ENCODE measurements at regions not wholly inside any gene's neighbourhood (a gene's known extent, or its start where the extent isn't known, plus 50 kb on each side); places are given as distances from the start of the nearest gene placed in this dataset.

DNA sequence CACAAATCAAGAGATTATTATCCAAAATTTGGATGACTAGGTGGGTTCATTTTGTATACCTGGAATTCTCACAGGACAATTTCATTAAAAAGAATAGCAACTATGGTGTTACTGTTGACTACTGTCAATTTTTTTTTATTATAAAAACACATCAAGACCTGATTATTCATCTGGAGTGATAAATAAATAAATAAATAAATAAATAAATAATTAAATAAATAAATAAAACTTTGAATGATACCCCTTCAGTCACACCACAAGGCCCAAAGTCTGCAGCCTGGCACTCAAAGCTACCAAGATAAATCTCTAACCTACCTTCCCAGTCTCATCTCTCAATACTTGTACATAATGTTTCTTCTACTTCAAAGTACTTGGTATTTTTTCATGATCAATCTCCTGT is 294.0 kb upstream of the KLHL29 start:
- H2AFZ ChIP-seq (ENCODE audit: low read depth, low read length, poor library complexity, severe bottlenecking): no peak overlapping the region
- ChIA-PET CTCF (no interaction called here), POLR2A (no interaction called here), RAD21 (ENCODE audit: low non-redundant PET in 1 of 2, low total read pairs in 2 of 2, uncharacterized antibody in 2 of 2, unreplicated experiment in 2 of 2) (no interaction called here)
- no peak overlapping the region for H3K4me2 ChIP-seq (ENCODE audit: low read length)
- no peaks in the 10 kb centered on the region for H3K9me2 ChIP-seq (ENCODE audit: insufficient read depth)
- H3K27ac ChIP-seq (ENCODE audit: low read depth, low read length): no peak overlapping the region
- DNase-seq (ENCODE audit: low read depth, low spot score): no peak
- no peaks in the 10 kb centered on the region for H3K4me1 ChIP-seq (ENCODE audit: control insufficient read depth in 1 of 2, insufficient read depth in 2 of 2, low read length in 2 of 2)
- no peak for ATAC-seq
- no peak overlapping the region for H3K9ac ChIP-seq (ENCODE audit: low read length)
- no TSS peak for BruUV-seq (replicated peaks)
- H3K79me2 ChIP-seq (ENCODE audit: insufficient read depth, low read length): no peaks in the 10 kb centered on the region
- H4K20me1 ChIP-seq (ENCODE audit: insufficient read depth): no peaks in the 10 kb centered on the region
- H3K9me3 ChIP-seq (ENCODE audit: control insufficient read depth in 1 of 2, insufficient read depth in 1 of 2, low read depth in 1 of 2, low read length in 2 of 2): no peaks in the 10 kb centered on the region
- intact Hi-C loops (cut with micrococcal nuclease): no loop called here
- no peaks in the 10 kb centered on the region for H3K36me3 ChIP-seq (ENCODE audit: control insufficient read depth in 1 of 2, insufficient read depth in 2 of 2, low read length in 2 of 2)
- H3K4me3 ChIP-seq (replicated peaks in 1 of 2; ENCODE audit: low read depth in 1 of 2, low read length in 2 of 2): no peak overlapping the region
- H3K27me3 ChIP-seq (ENCODE audit: insufficient read depth, low read length): no peaks in the 10 kb centered on the region
- TF ChIP-seq SRF (IDR thresholded peaks at IDR 0.05; ENCODE audit: low read depth) (no peak), SIN3A (IDR thresholded peaks at IDR 0.05; ENCODE audit: low read depth) (no peak), ZNF274 (IDR thresholded peaks at IDR 0.05; ENCODE audit: low read depth, low read length) (no peak), TCF7L2 (IDR thresholded peaks at IDR 0.05; ENCODE audit: borderline replicate concordance, extremely low read depth, insufficient read depth, insufficient read length) (no peak), ELF1 (IDR thresholded peaks at IDR 0.05; ENCODE audit: borderline replicate concordance, low read depth) (no peak), POLR2A (IDR thresholded peaks at IDR 0.05; ENCODE audit: borderline replicate concordance, extremely low read depth, insufficient read depth, insufficient read length) (no peak), RAD21 (IDR thresholded peaks at IDR 0.05; ENCODE audit: low read depth) (no peak), ZFX (IDR thresholded peaks at IDR 0.05) (no peak)
- TF ChIP-seq, protein P1, sequence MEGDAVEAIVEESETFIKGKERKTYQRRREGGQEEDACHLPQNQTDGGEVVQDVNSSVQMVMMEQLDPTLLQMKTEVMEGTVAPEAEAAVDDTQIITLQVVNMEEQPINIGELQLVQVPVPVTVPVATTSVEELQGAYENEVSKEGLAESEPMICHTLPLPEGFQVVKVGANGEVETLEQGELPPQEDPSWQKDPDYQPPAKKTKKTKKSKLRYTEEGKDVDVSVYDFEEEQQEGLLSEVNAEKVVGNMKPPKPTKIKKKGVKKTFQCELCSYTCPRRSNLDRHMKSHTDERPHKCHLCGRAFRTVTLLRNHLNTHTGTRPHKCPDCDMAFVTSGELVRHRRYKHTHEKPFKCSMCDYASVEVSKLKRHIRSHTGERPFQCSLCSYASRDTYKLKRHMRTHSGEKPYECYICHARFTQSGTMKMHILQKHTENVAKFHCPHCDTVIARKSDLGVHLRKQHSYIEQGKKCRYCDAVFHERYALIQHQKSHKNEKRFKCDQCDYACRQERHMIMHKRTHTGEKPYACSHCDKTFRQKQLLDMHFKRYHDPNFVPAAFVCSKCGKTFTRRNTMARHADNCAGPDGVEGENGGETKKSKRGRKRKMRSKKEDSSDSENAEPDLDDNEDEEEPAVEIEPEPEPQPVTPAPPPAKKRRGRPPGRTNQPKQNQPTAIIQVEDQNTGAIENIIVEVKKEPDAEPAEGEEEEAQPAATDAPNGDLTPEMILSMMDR (IDR thresholded peaks at IDR 0.05 in 2 of 3, conservative IDR thresholded peaks at IDR 0.05 in 1 of 3; ENCODE audit: borderline replicate concordance in 1 of 3, insufficient read depth in 1 of 3, low read depth in 2 of 3, low read length in 2 of 3): no peak
- TF ChIP-seq, protein P2, sequence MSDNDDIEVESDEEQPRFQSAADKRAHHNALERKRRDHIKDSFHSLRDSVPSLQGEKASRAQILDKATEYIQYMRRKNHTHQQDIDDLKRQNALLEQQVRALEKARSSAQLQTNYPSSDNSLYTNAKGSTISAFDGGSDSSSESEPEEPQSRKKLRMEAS (IDR thresholded peaks at IDR 0.05): no peak

DNA sequence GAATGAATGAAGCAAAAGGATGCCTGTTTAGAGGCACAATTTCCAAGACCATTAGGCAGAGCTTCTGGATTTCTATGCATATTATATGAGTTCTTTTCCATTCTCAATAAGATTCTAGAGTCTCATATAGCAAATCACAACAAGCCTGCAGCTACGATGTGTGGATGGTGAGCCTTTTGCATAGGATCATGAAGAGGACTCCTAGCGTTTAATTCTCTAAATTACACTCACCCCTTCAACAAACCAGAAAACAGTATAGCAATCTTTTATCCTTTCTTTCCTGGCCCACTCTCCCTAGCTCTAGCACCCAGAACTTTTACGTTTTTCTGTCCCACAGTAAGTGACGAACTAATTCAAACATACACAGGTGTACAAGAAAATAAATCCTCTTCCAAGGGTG is 293.1 kb upstream of the KLHL29 start:
- intact Hi-C loops (cut with micrococcal nuclease): no loop called here
- ATAC-seq: no peak
- ChIA-PET POLR2A (no interaction called here), CTCF (no interaction called here), RAD21 (ENCODE audit: low non-redundant PET in 1 of 2, low total read pairs in 2 of 2, uncharacterized antibody in 2 of 2, unreplicated experiment in 2 of 2) (no interaction called here)
- no peaks in the 10 kb centered on the region for H3K4me1 ChIP-seq (ENCODE audit: control insufficient read depth in 1 of 2, insufficient read depth in 2 of 2, low read length in 2 of 2)
- H3K9ac ChIP-seq (ENCODE audit: low read length): no peak overlapping the region
- H3K79me2 ChIP-seq (ENCODE audit: insufficient read depth, low read length): no peaks in the 10 kb centered on the region
- DNase-seq (ENCODE audit: low read depth, low spot score): no peak
- H3K9me3 ChIP-seq (ENCODE audit: control insufficient read depth in 1 of 2, insufficient read depth in 1 of 2, low read depth in 1 of 2, low read length in 2 of 2): no peaks in the 10 kb centered on the region
- H2AFZ ChIP-seq (ENCODE audit: low read depth, low read length, poor library complexity, severe bottlenecking): no peak overlapping the region
- no peak for TF ChIP-seq ZFX (IDR thresholded peaks at IDR 0.05)
- TF ChIP-seq EZH2phosphoT487 (IDR thresholded peaks at IDR 0.05; ENCODE audit: borderline replicate concordance): no peak
- no peak for TF ChIP-seq JUND (IDR thresholded peaks at IDR 0.05)
- TF ChIP-seq, protein P3, sequence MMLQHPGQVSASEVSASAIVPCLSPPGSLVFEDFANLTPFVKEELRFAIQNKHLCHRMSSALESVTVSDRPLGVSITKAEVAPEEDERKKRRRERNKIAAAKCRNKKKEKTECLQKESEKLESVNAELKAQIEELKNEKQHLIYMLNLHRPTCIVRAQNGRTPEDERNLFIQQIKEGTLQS (IDR thresholded peaks at IDR 0.05): no peak
- TF ChIP-seq POLR2A (IDR thresholded peaks at IDR 0.05; ENCODE audit: borderline replicate concordance, extremely low read depth, insufficient read depth, insufficient read length): no peak
- no peak for TF ChIP-seq YY1 (IDR thresholded peaks at IDR 0.05; ENCODE audit: extremely low read depth, insufficient replicate concordance, low read depth, low read length)
- TF ChIP-seq, protein P1 (IDR thresholded peaks at IDR 0.05 in 2 of 3, conservative IDR thresholded peaks at IDR 0.05 in 1 of 3; ENCODE audit: borderline replicate concordance in 1 of 3, insufficient read depth in 1 of 3, low read depth in 2 of 3, low read length in 2 of 3): 0 out of 6 replicates have a peak, but pooled peaks of 1 of the 3 experiments have one; percentile 7
- no peak for TF ChIP-seq CEBPB (IDR thresholded peaks at IDR 0.05; ENCODE audit: low read depth)
- H3K4me2 ChIP-seq (ENCODE audit: low read length): no peak overlapping the region
- H3K4me3 ChIP-seq (replicated peaks in 1 of 2; ENCODE audit: low read depth in 1 of 2, low read length in 2 of 2): no peak overlapping the region
- H3K36me3 ChIP-seq (ENCODE audit: control insufficient read depth in 1 of 2, insufficient read depth in 2 of 2, low read length in 2 of 2): no peaks in the 10 kb centered on the region
- H3K27me3 ChIP-seq (ENCODE audit: insufficient read depth, low read length): no peaks in the 10 kb centered on the region
- H4K20me1 ChIP-seq (ENCODE audit: insufficient read depth): no peaks in the 10 kb centered on the region
- H3K9me2 ChIP-seq (ENCODE audit: insufficient read depth): no peaks in the 10 kb centered on the region
- no TSS peak for BruUV-seq (replicated peaks)
- H3K27ac ChIP-seq (ENCODE audit: low read depth, low read length): no peak overlapping the region
